ENCODE measurements at regions not wholly inside any gene's neighbourhood (a gene's known extent, or its start where the extent isn't known, plus 50 kb on each side); places are given as distances from the start of the nearest gene placed in this dataset.

GRCh38 chr5:60505373-60506171 lies 194.4 kb downstream of the DEPDC1B start:
- TF ChIP-seq CTCF (IDR thresholded peaks at IDR 0.05): no peak
- TF ChIP-seq POLR2A (IDR thresholded peaks at IDR 0.05): no peak
